Muscle layer of duodenum (tissue), 2 donors: ENCODE measurements at regions not wholly inside any gene's neighbourhood (a gene's known extent, or its start where the extent isn't known, plus 50 kb on each side); places are given as distances from the start of the nearest gene placed in this dataset.

ENCODE experiments used
- H3K27ac ChIP-seq: one replicate; pipeline ENCODE4 v1.7.0; 2013; ENCODE audit warnings: mild to moderate bottlenecking, low read length
- H3K27me3 ChIP-seq: one replicate; pipeline ENCODE4 v1.7.0; 2013; ENCODE audit warnings: low read depth, mild to moderate bottlenecking, control low read depth, low read length
- H3K36me3 ChIP-seq, 2 donors: one replicate each; pipeline ENCODE4 v1.7.0; 2013; ENCODE audit warnings: low read length in 2 of 2, control low read depth in 1 of 2, mild to moderate bottlenecking in 1 of 2; ENCODE audit not compliant: insufficient read depth in 2 of 2, control insufficient read depth in 1 of 2
- H3K4me1 ChIP-seq, 2 donors: one replicate each; pipeline ENCODE4 v1.7.0; 2013; ENCODE audit warnings: low read length in 2 of 2, mild to moderate bottlenecking in 2 of 2, control low read depth in 1 of 2, moderate library complexity in 1 of 2; ENCODE audit not compliant: insufficient read depth in 2 of 2, control insufficient read depth in 1 of 2
- H3K4me3 ChIP-seq, 2 donors: one replicate each; pipeline ENCODE4 v1.7.0; 2013; ENCODE audit warnings: low read length in 2 of 2, low read depth in 1 of 2, mild to moderate bottlenecking in 1 of 2
- H3K9me3 ChIP-seq, 2 donors: one replicate each; pipeline ENCODE4 v1.7.0; 2013; ENCODE audit warnings: low read length in 2 of 2, control low read depth in 1 of 2, mild to moderate bottlenecking in 1 of 2; ENCODE audit not compliant: control insufficient read depth in 1 of 2
- donor health status: healthy.

- Histone ChIP-seq H3K27me3 (no peaks in the 10 kb centered on the region), H3K4me1 (no peaks in the 10 kb centered on the region), H3K9me3 (no peaks in the 10 kb centered on the region), H3K4me3 (no peak overlapping the region), H3K36me3 (no peaks in the 10 kb centered on the region), H3K27ac (no peak overlapping the region)
Measured at GRCh38 chr6:170137176-170137891, 153.5 kb downstream of the DLL1 start.

- Histone ChIP-seq H3K27ac (no peak overlapping the region), H3K36me3 (no peaks in the 10 kb centered on the region), H3K9me3 (no peaks in the 10 kb centered on the region), H3K4me3 (no peak overlapping the region), H3K4me1 (no peaks in the 10 kb centered on the region), H3K27me3 (no peaks in the 10 kb centered on the region)
Measured at GRCh38 chr6:170136541-170137175, 154.2 kb downstream of the DLL1 start.

GRCh38 chr6:170135821-170136471 lies 154.9 kb downstream of the DLL1 start:
- H3K9me3 ChIP-seq, result no peaks in the 10 kb centered on the region
- no peaks in the 10 kb centered on the region for H3K36me3 ChIP-seq
- H3K4me3 ChIP-seq, result no peak overlapping the region
- H3K27me3 ChIP-seq, result no peaks in the 10 kb centered on the region
- H3K4me1 ChIP-seq, result no peaks in the 10 kb centered on the region
- H3K27ac ChIP-seq, result no peak overlapping the region

GRCh38 chr6:170135461-170135820 lies 155.4 kb downstream of the DLL1 start:
- H3K27ac ChIP-seq, result no peak overlapping the region
- no peaks in the 10 kb centered on the region for H3K9me3 ChIP-seq
- no peak overlapping the region for H3K4me3 ChIP-seq
- no peaks in the 10 kb centered on the region for H3K4me1 ChIP-seq
- no peaks in the 10 kb centered on the region for H3K27me3 ChIP-seq
- no peaks in the 10 kb centered on the region for H3K36me3 ChIP-seq

GRCh38 chr6:170134471-170135440 lies 156.1 kb downstream of the DLL1 start:
- no peaks in the 10 kb centered on the region for H3K27me3 ChIP-seq
- no peak overlapping the region for H3K4me3 ChIP-seq
- no peaks in the 10 kb centered on the region for H3K9me3 ChIP-seq
- peaks cover 0 to 5% of the 10 kb centered on the region in 2 donors for H3K4me1 ChIP-seq
- no peak overlapping the region for H3K27ac ChIP-seq
- no peaks in the 10 kb centered on the region for H3K36me3 ChIP-seq

- no peak overlapping the region for H3K27ac ChIP-seq
Measured at GRCh38 chr6:170134031-170134470, 156.8 kb downstream of the DLL1 start.

GRCh38 chr6:170132561-170132991 lies 158.3 kb downstream of the DLL1 start:
- Histone ChIP-seq H3K4me3 (no peak overlapping the region), H3K9me3 (no peaks in the 10 kb centered on the region), H3K36me3 (no peaks in the 10 kb centered on the region), H3K27ac (no peak overlapping the region), H3K4me1 (peaks cover 0 to 10% of the 10 kb centered on the region in 2 donors), H3K27me3 (no peaks in the 10 kb centered on the region)

More at GRCh38 chr6:170134031-170134470, 156.8 kb downstream of the DLL1 start:
- H3K9me3 ChIP-seq, result no peaks in the 10 kb centered on the region
- H3K36me3 ChIP-seq, result no peaks in the 10 kb centered on the region
- peaks cover 0 to 10% of the 10 kb centered on the region in 2 donors for H3K4me1 ChIP-seq
- H3K27me3 ChIP-seq, result no peaks in the 10 kb centered on the region
- H3K4me3 ChIP-seq, result no peak overlapping the region

GRCh38 chr6:170132011-170132521 lies 158.8 kb downstream of the DLL1 start:
- H3K27me3 ChIP-seq, result no peaks in the 10 kb centered on the region
- H3K4me1 ChIP-seq, result peaks cover 0 to 10% of the 10 kb centered on the region in 2 donors
- H3K9me3 ChIP-seq, result no peaks in the 10 kb centered on the region
- H3K27ac ChIP-seq, result no peak overlapping the region
- H3K4me3 ChIP-seq, result no peak overlapping the region
- H3K36me3 ChIP-seq, result no peaks in the 10 kb centered on the region

- Histone ChIP-seq H3K4me3 (no peak overlapping the region), H3K9me3 (no peaks in the 10 kb centered on the region)
Measured at GRCh38 chr6:170131351-170131750, 159.5 kb downstream of the DLL1 start.

GRCh38 chr6:170130771-170131241 lies 160.1 kb downstream of the DLL1 start:
- peaks cover 0 to 10% of the 10 kb centered on the region in 2 donors for H3K4me1 ChIP-seq
- no peaks in the 10 kb centered on the region for H3K9me3 ChIP-seq
- H3K4me3 ChIP-seq, result no peak overlapping the region
- no peaks in the 10 kb centered on the region for H3K27me3 ChIP-seq
- H3K27ac ChIP-seq, result no peak overlapping the region
- no peaks in the 10 kb centered on the region for H3K36me3 ChIP-seq

More at GRCh38 chr6:170131351-170131750, 159.5 kb downstream of the DLL1 start:
- Histone ChIP-seq H3K27me3 (no peaks in the 10 kb centered on the region), H3K36me3 (no peaks in the 10 kb centered on the region), H3K27ac (no peak overlapping the region), H3K4me1 (peaks cover 0 to 10% of the 10 kb centered on the region in 2 donors)
